Kidney (tissue), 13 donors: ENCODE measurements at regions not wholly inside any gene's neighbourhood (a gene's known extent, or its start where the extent isn't known, plus 50 kb on each side); places are given as distances from the start of the nearest gene placed in this dataset.

ENCODE experiments used
- DNase-seq, 5 donors: peaks; one replicate each; pipeline ENCODE4 v3.0.0-alpha.2; 2013 to 2020
- FAIRE-seq: peaks from 2 replicates; lab custom pipeline; 2012; peaks lifted over from hg19 to GRCh38; lab: Jason Lieb, UNC
- H3K27ac ChIP-seq, 2 donors: one replicate each; pipeline ENCODE4 v1.7.0; 2013; ENCODE audit warnings: low read depth in 2 of 2, low read length in 2 of 2, inconsistent platforms in 1 of 2
- H3K27me3 ChIP-seq: one replicate; pipeline ENCODE4 v1.7.1; 2013; ENCODE audit warnings: low read length, inconsistent platforms; ENCODE audit not compliant: control insufficient read depth, insufficient read depth
- H3K36me3 ChIP-seq, 3 donors: one replicate each; pipeline versions ENCODE4 v1.7.0 to v1.7.1; 2013; ENCODE audit warnings: low read length in 3 of 3, control low read depth in 1 of 3, inconsistent platforms in 1 of 3; ENCODE audit not compliant: insufficient read depth in 3 of 3, control insufficient read depth in 2 of 3
- H3K4me1 ChIP-seq, 3 donors: one replicate each; pipeline versions ENCODE4 v1.7.0 to v1.7.1; 2013; ENCODE audit warnings: low read length in 3 of 3, inconsistent platforms in 1 of 3, low read depth in 1 of 3; ENCODE audit not compliant: control insufficient read depth in 2 of 3, insufficient read depth in 2 of 3
- H3K4me3 ChIP-seq, 3 donors: one replicate each; pipeline versions ENCODE4 v1.7.0 to v1.8.1; 2013; ENCODE audit warnings: low read length in 3 of 3, control low read depth in 1 of 3, inconsistent platforms in 1 of 3
- H3K9ac ChIP-seq, 3 donors: one replicate each; pipeline versions ENCODE4 v1.7.0 to v1.7.1; 2013; ENCODE audit warnings: low read length in 3 of 3, control low read depth in 1 of 3, inconsistent platforms in 1 of 3
- H3K9me3 ChIP-seq, 3 donors: one replicate each; pipeline versions ENCODE4 v1.7.0 to v1.7.1; 2013; ENCODE audit warnings: low read length in 3 of 3, control low read depth in 1 of 3, inconsistent platforms in 1 of 3; ENCODE audit not compliant: control insufficient read depth in 2 of 3, insufficient read depth in 1 of 3
- intact Hi-C: fragments of 100-400 bp; cut with DNase I; formaldehyde crosslinking; loops from one replicate; pipeline ENCODE4 v1.11.1; 2022
- TF ChIP-seq, protein P1 (sequence below): IDR thresholded peaks from 3 replicates; pipeline ENCODE4 v1.5.1; 2012; ENCODE audit warnings: mild to moderate bottlenecking, moderate library complexity, borderline replicate concordance; ENCODE audit not compliant: insufficient read depth; ENCODE audit errors: extremely low read depth
- donor health status: control.
- donor health status: control.
- donor health status: control.
- donor health status: control.
- donor health status: control.
- donor health status: DM: yes; HTN: yes; CAD: no.
- donor health status: Normal renal cell carcinoma (clear cell type).

DNA sequence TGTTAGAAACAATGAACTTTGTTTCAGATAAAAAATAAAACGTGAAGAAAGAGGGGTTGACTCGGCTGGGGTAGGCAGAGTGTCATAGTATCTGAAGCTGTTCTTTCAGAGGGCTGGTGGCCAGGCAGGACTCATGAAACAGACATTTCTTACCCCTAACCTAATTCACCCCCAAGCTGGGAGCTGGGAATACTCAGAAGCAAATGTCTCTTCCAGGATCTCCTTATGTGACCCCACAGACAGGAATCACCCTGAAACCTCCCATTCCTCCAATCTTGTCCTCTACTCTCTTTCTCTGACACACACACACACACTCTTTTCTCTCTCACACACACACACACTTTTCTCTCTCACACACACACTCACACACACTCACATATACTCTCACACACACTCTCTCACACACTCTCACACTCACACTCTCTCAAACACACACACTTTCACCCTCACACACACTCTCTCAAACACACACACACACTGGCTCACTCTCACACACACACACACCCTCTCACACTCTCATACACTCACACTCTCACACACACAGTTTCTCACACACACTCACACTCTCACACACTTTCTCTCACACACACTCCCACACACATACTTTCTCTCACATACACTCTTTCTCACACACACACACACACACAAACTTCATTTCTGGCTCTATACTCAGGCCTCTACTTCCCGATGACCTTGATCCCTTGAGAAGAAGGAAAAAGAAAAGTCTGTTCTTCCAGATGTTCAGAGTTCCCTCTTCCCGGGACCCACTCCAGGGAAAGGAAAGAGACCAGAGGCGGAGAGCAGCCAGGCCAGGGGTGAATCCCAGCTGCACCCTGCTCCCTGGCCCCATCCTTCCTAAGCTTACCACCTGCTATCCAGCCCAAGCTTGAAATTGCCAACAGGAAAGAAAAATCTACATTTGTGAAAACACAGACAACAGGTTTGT lies 167.7 kb downstream of the TXNL1 start:
- TF ChIP-seq, protein P1, sequence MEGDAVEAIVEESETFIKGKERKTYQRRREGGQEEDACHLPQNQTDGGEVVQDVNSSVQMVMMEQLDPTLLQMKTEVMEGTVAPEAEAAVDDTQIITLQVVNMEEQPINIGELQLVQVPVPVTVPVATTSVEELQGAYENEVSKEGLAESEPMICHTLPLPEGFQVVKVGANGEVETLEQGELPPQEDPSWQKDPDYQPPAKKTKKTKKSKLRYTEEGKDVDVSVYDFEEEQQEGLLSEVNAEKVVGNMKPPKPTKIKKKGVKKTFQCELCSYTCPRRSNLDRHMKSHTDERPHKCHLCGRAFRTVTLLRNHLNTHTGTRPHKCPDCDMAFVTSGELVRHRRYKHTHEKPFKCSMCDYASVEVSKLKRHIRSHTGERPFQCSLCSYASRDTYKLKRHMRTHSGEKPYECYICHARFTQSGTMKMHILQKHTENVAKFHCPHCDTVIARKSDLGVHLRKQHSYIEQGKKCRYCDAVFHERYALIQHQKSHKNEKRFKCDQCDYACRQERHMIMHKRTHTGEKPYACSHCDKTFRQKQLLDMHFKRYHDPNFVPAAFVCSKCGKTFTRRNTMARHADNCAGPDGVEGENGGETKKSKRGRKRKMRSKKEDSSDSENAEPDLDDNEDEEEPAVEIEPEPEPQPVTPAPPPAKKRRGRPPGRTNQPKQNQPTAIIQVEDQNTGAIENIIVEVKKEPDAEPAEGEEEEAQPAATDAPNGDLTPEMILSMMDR, result no peak
- no peaks in the 10 kb centered on the region for H3K36me3 ChIP-seq
- no peak overlapping the region for H3K4me3 ChIP-seq
- DNase-seq (no peak), FAIRE-seq (no peak)
- no peaks in the 10 kb centered on the region for H3K4me1 ChIP-seq
- H3K27ac ChIP-seq, result no peak overlapping the region
- intact Hi-C loops, result no loop called here
- no peaks in the 10 kb centered on the region for H3K27me3 ChIP-seq
- H3K9ac ChIP-seq, result no peak overlapping the region
- peaks cover 0 to under 1% (median 0%) of the 10 kb centered on the region in 3 donors for H3K9me3 ChIP-seq

DNA sequence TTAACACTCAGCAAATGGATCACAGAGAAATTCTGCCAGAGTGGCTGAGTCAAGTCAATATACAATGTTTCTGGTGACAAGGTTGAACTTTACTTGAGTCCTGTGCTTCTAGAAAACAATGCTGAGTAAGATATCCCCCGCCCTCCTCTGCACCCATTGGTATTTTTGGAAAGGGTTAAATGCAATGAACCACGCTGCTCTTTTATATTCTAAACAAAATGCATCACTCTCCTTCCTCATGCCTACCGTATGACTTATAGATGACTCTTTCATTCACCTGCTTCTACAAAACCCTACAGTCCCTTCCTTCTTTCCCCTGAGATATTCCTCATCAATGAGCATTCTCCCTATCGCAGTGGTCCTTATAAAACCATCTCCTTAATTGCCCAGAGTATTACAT lies 168.8 kb downstream of the TXNL1 start:
- FAIRE-seq, result no peak
- Histone ChIP-seq H3K27ac (no peak overlapping the region), H3K9me3 (peaks cover 0 to 11% (median 0%) of the 10 kb centered on the region in 3 donors), H3K36me3 (no peaks in the 10 kb centered on the region), H3K9ac (no peak overlapping the region), H3K4me1 (no peaks in the 10 kb centered on the region), H3K27me3 (no peaks in the 10 kb centered on the region), H3K4me3 (no peak overlapping the region)
- intact Hi-C loops, result no loop called here
- TF ChIP-seq, protein P1, result no peak
- DNase-seq, result no peak

DNA sequence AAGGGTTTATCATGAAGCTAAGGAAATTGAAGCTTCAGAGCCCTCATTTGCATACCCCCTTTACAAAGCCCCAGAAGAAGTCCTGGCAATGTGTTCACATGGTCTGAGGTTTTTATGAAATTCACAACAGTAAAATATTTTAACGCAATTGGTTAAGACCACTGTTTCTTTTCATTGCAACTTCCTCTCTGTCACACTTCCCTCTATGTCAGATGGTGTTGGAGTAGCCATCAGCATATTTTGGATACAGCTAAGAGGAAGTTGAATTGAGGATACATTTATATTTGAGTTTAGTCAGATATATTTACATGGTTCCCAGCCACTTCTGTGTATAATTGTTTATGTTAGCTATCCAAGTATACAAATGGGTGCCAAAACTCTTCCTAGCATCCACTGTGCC lies 170.0 kb downstream of the TXNL1 start:
- intact Hi-C loops, result no loop called here
- no peak for DNase-seq
- TF ChIP-seq, protein P1, result no peak

More for the DNA sequence above, 170.0 kb downstream of the TXNL1 start:
- H3K27ac ChIP-seq, result no peak overlapping the region
- H3K4me1 ChIP-seq, result no peaks in the 10 kb centered on the region
- FAIRE-seq, result no peak
- H3K4me3 ChIP-seq, result no peak overlapping the region
- H3K36me3 ChIP-seq, result no peaks in the 10 kb centered on the region
- no peak overlapping the region for H3K9ac ChIP-seq
- H3K9me3 ChIP-seq, result peaks cover 0 to 18% (median 0%) of the 10 kb centered on the region in 3 donors
- H3K27me3 ChIP-seq, result no peaks in the 10 kb centered on the region
